HG02798 (cell line): ENCODE measurements at regions not wholly inside any gene's neighbourhood (a gene's known extent, or its start where the extent isn't known, plus 50 kb on each side); places are given as distances from the start of the nearest gene placed in this dataset.
"Not testable (repeated sequence)": the region's sequence is repeated elsewhere in the genome, so short reads cannot be mapped to it uniquely, and the experiment has no call there.

Source experiments
- ATAC-seq: cut with Tn5 transposase; IDR thresholded peaks from one replicate; pipeline ENCODE4 v1.9.1; 2021; ENCODE audit warnings: mild to moderate bottlenecking; ENCODE audit not compliant: unreplicated experiment, poor library complexity

- no peak for ATAC-seq
Measured at GRCh38 chr11:71321433-71322191, 69.2 kb upstream of the SHANK2 start.

- no peak for ATAC-seq
Measured at GRCh38 chr11:71316701-71317100, 64.3 kb upstream of the SHANK2 start.

GRCh38 chr11:71312616-71313015 is 60.2 kb upstream of the SHANK2 start:
- ATAC-seq, result not testable (repeated sequence)

GRCh38 chr11:71311928-71312510 is 59.6 kb upstream of the SHANK2 start:
- no peak for ATAC-seq

GRCh38 chr11:71311176-71311925 is 59.0 kb upstream of the SHANK2 start:
- no peak for ATAC-seq

GRCh38 chr11:71310184-71310583 is 57.8 kb upstream of the SHANK2 start:
- no peak for ATAC-seq

- no peak for ATAC-seq
Measured at GRCh38 chr11:71309611-71310010, 57.2 kb upstream of the SHANK2 start.

- ATAC-seq, result no peak
Measured at GRCh38 chr11:71309181-71309580, 56.8 kb upstream of the SHANK2 start.

GRCh38 chr11:71307811-71308645 is 55.7 kb upstream of the SHANK2 start:
- no peak for ATAC-seq

GRCh38 chr11:71305451-71306125 is 53.2 kb upstream of the SHANK2 start:
- ATAC-seq, result no peak

GRCh38 chr11:71305041-71305440 is 52.7 kb upstream of the SHANK2 start:
- ATAC-seq, result no peak

- ATAC-seq, result no peak
Measured at GRCh38 chr11:71304491-71304890, 52.1 kb upstream of the SHANK2 start.

- no peak for ATAC-seq
Measured at GRCh38 chr11:71304045-71304444, 51.7 kb upstream of the SHANK2 start.

GRCh38 chr11:71302911-71303310 is 50.5 kb upstream of the SHANK2 start:
- ATAC-seq, result no peak

GRCh38 chr11:71302534-71302909 is 50.1 kb upstream of the SHANK2 start:
- ATAC-seq, result no peak
